OCI-LY1 (cell line): ENCODE measurements at regions not wholly inside any gene's neighbourhood (a gene's known extent, or its start where the extent isn't known, plus 50 kb on each side); places are given as distances from the start of the nearest gene placed in this dataset.
"Not testable (repeated sequence)": the region's sequence is repeated elsewhere in the genome, so short reads cannot be mapped to it uniquely, and the experiment has no call there.

Experiments
- H2AFZ ChIP-seq: fragments of 200-600 bp; sonication (generic), shearing (Covaris generic); 2 replicates; pipeline ENCODE4 v1.6.0; 2014; ENCODE audit warnings: antibody characterized with exemption, mild to moderate bottlenecking, low read length
- H3F3A ChIP-seq: fragments of 200-600 bp; sonication (generic), shearing (Covaris generic); 2 replicates; pipeline ENCODE4 v1.6.0; 2014; ENCODE audit warnings: mild to moderate bottlenecking, antibody characterized with exemption, low read length, moderate library complexity; ENCODE audit not compliant: insufficient read depth
- H3K27ac ChIP-seq: fragments of 200-600 bp; sonication (generic); 2 replicates; pipeline ENCODE4 v1.5.1; 2014; ENCODE audit warnings: low read length, mixed run types, mild to moderate bottlenecking, low read depth; ENCODE audit not compliant: poor library complexity, severe bottlenecking
- H3K27me3 ChIP-seq: fragments of 200-600 bp; sonication (generic); 2 replicates; pipeline ENCODE4 v1.6.0; 2014; ENCODE audit warnings: antibody characterized with exemption, mild to moderate bottlenecking, low read length, moderate library complexity; ENCODE audit not compliant: insufficient read depth
- H3K36me3 ChIP-seq: fragments of 200-600 bp; sonication (generic); 2 replicates; pipeline ENCODE4 v1.6.1; 2014; ENCODE audit warnings: mild to moderate bottlenecking, antibody characterized with exemption, low read length, moderate library complexity, mixed read lengths; ENCODE audit not compliant: insufficient read depth
- H3K4me1 ChIP-seq: fragments of 200-600 bp; sonication (generic); 2 replicates; pipeline ENCODE4 v1.5.1; 2014; ENCODE audit warnings: mild to moderate bottlenecking, low read length, moderate library complexity; ENCODE audit not compliant: insufficient read depth, severe bottlenecking
- H3K4me2 ChIP-seq: fragments of 200-600 bp; sonication (generic), shearing (Covaris generic); 2 replicates; pipeline ENCODE4 v1.6.1; 2014; ENCODE audit warnings: low read length
- H3K4me3 ChIP-seq: fragments of 200-600 bp; sonication (generic); 2 replicates; pipeline ENCODE4 v1.5.1; 2014; ENCODE audit warnings: low read length, low read depth, mild to moderate bottlenecking, mixed read lengths; ENCODE audit not compliant: poor library complexity, severe bottlenecking
- H3K79me2 ChIP-seq: fragments of 200-600 bp; shearing (Covaris generic); 2 replicates; pipeline ENCODE4 v1.6.1; 2016; ENCODE audit warnings: mixed run types, low read length, mixed read lengths; ENCODE audit not compliant: insufficient read depth
- H3K9ac ChIP-seq: fragments of 200-600 bp; sonication (generic), shearing (Covaris generic); 2 replicates; pipeline ENCODE4 v1.6.1; 2014; ENCODE audit warnings: mild to moderate bottlenecking, low read length, mixed read lengths
- H3K9me2 ChIP-seq: fragments of 200-600 bp; sonication (generic), shearing (Covaris generic); 2 replicates; pipeline ENCODE4 v1.6.1; 2014; ENCODE audit warnings: low read depth, mild to moderate bottlenecking, low read length, mixed read lengths
- H3K9me3 ChIP-seq: fragments of 200-600 bp; shearing (Covaris generic); 2 replicates; pipeline ENCODE4 v1.6.1; 2014; ENCODE audit warnings: low read length, mixed read lengths
- H4K20me1 ChIP-seq: fragments of 200-600 bp; sonication (generic), shearing (Covaris generic); 2 replicates; pipeline ENCODE4 v1.6.0; 2016; ENCODE audit warnings: mild to moderate bottlenecking, low read length; ENCODE audit not compliant: insufficient read depth
- CTCF ChIP-seq: fragments of 200-600 bp; sonication (generic), shearing (Covaris generic); IDR thresholded peaks from 2 replicates; pipeline ENCODE4 v1.5.1; 2017; ENCODE audit warnings: mild to moderate bottlenecking, antibody characterized with exemption, low read length, moderate library complexity, mixed read lengths
- EZH2 ChIP-seq: fragments of 200-600 bp; sonication (generic), shearing (Covaris generic); IDR thresholded peaks from 2 replicates; pipeline ENCODE4 v1.8.0; 2017; ENCODE audit warnings: borderline replicate concordance, mixed run types, mild to moderate bottlenecking, antibody characterized with exemption, low read length, moderate library complexity, mixed read lengths

- Histone ChIP-seq H4K20me1 (no peaks in the 10 kb centered on the region), H3K4me2 (no peak overlapping the region), H3F3A (no peaks in the 10 kb centered on the region), H3K4me3 (no peak overlapping the region), H3K27me3 (no peaks in the 10 kb centered on the region), H3K9me2 (0 out of 2 replicates have a peak, but pooled peaks cover 3% of the 10 kb centered on the region), H3K27ac (no peak overlapping the region), H3K79me2 (no peaks in the 10 kb centered on the region), H3K36me3 (no peaks in the 10 kb centered on the region), H3K4me1 (no peaks in the 10 kb centered on the region), H3K9ac (no peak overlapping the region), H3K9me3 (no peaks in the 10 kb centered on the region), H2AFZ (no peak overlapping the region)
- TF ChIP-seq EZH2 (no peak), CTCF (no peak)
These were observed 1071.9 kb upstream of the ATXN8OS start for GRCh38 chr13:69035771-69036170.

- Histone ChIP-seq H3K27me3 (no peaks in the 10 kb centered on the region), H3K9me2 (0 out of 2 replicates have a peak, but pooled peaks cover 3% of the 10 kb centered on the region), H3K4me2 (no peak overlapping the region), H3K9ac (no peak overlapping the region), H4K20me1 (no peaks in the 10 kb centered on the region), H3K4me1 (no peaks in the 10 kb centered on the region), H3F3A (no peaks in the 10 kb centered on the region), H3K9me3 (no peaks in the 10 kb centered on the region), H2AFZ (no peak overlapping the region), H3K36me3 (no peaks in the 10 kb centered on the region), H3K4me3 (no peak overlapping the region), H3K79me2 (no peaks in the 10 kb centered on the region), H3K27ac (no peak overlapping the region)
- no peak for TF ChIP-seq CTCF
- TF ChIP-seq EZH2 = no peak
These were observed 1078.7 kb upstream of the ATXN8OS start for GRCh38 chr13:69028936-69029335.

- no peaks in the 10 kb centered on the region for H3F3A ChIP-seq
- H3K4me3 ChIP-seq = no peak overlapping the region
- no peaks in the 10 kb centered on the region for H3K9me3 ChIP-seq
- H3K9me2 ChIP-seq = no peaks in the 10 kb centered on the region
- H3K36me3 ChIP-seq = no peaks in the 10 kb centered on the region
- no peaks in the 10 kb centered on the region for H3K27me3 ChIP-seq
- TF ChIP-seq CTCF = no peak
- H3K4me2 ChIP-seq = no peak overlapping the region
- no peak overlapping the region for H3K9ac ChIP-seq
- no peaks in the 10 kb centered on the region for H3K4me1 ChIP-seq
- H3K27ac ChIP-seq = no peak overlapping the region
- no peak overlapping the region for H2AFZ ChIP-seq
- no peaks in the 10 kb centered on the region for H4K20me1 ChIP-seq
- H3K79me2 ChIP-seq = no peaks in the 10 kb centered on the region
These were observed 1087.5 kb upstream of the ATXN8OS start for GRCh38 chr13:69020120-69020519.

GRCh38 chr13:69018173-69018572 lies 1089.5 kb upstream of the ATXN8OS start:
- not testable (repeated sequence) for H3K4me1 ChIP-seq, H3K9me3 ChIP-seq, H3K4me2 ChIP-seq, H3K36me3 ChIP-seq, H4K20me1 ChIP-seq, H3F3A ChIP-seq, H3K27ac ChIP-seq, H3K9me2 ChIP-seq, H3K4me3 ChIP-seq, H3K9ac ChIP-seq, H2AFZ ChIP-seq, H3K79me2 ChIP-seq, H3K27me3 ChIP-seq
